Natural killer cell (primary cell): ENCODE measurements at regions not wholly inside any gene's neighbourhood (a gene's known extent, or its start where the extent isn't known, plus 50 kb on each side); places are given as distances from the start of the nearest gene placed in this dataset.

Experiments
- ATAC-seq, 3 donors: fragments of 150-1000 bp in 2 of 3; fragments of 200-7000 bp in 1 of 3; cut with Tn5 transposase; 1 replicate in 1 of 3; 2 replicates in 2 of 3; pipeline ENCODE4 v1.10.0; 2021; ENCODE audit warnings: mild to moderate bottlenecking in 2 of 3, moderate library complexity in 2 of 3
- DNase-seq, 2 donors: peaks; one replicate each; pipeline versions ENCODE4 v3.0.0 to v3.0.0-alpha.2; 2013 to 2021; ENCODE audit warnings: mixed read lengths in 1 of 2
- H3K27ac ChIP-seq: one replicate; pipeline ENCODE4 v1.5.1; 2013; ENCODE audit warnings: mild to moderate bottlenecking, low read length
- H3K27me3 ChIP-seq: one replicate; pipeline ENCODE4 v1.6.1; 2013; ENCODE audit warnings: low read length; ENCODE audit not compliant: control insufficient read depth, insufficient read depth
- H3K36me3 ChIP-seq: one replicate; pipeline ENCODE4 v1.6.1; 2013; ENCODE audit warnings: low read length; ENCODE audit not compliant: control insufficient read depth, insufficient read depth
- H3K4me1 ChIP-seq: one replicate; pipeline ENCODE4 v1.6.1; 2013; ENCODE audit warnings: low read length; ENCODE audit not compliant: control insufficient read depth, insufficient read depth
- H3K4me3 ChIP-seq: one replicate; pipeline ENCODE4 v1.5.1; 2013; ENCODE audit warnings: low read length
- H3K9me3 ChIP-seq: one replicate; pipeline ENCODE4 v1.6.1; 2013; ENCODE audit warnings: low read length; ENCODE audit not compliant: control insufficient read depth, insufficient read depth
- H3K27ac Mint-ChIP-seq, 2 donors: one replicate each; pipeline ENCODE4 v1.8.0; 2022; ENCODE audit warnings: mild to moderate bottlenecking in 2 of 2, mixed read lengths in 2 of 2, moderate library complexity in 1 of 2
- H3K27me3 Mint-ChIP-seq, 2 donors: one replicate each; pipeline ENCODE4 v1.8.0; 2022; ENCODE audit warnings: low read depth in 2 of 2, mixed read lengths in 2 of 2
- H3K36me3 Mint-ChIP-seq: one replicate; pipeline ENCODE4 v1.8.0; 2022; ENCODE audit warnings: mixed read lengths
- H3K4me1 Mint-ChIP-seq, 2 donors: one replicate each; pipeline ENCODE4 v1.8.0; 2022; ENCODE audit warnings: mixed read lengths in 2 of 2
- H3K4me3 Mint-ChIP-seq: one replicate; pipeline ENCODE4 v1.8.0; 2022; ENCODE audit warnings: mild to moderate bottlenecking, moderate library complexity, mixed read lengths
- H3K9me3 Mint-ChIP-seq, 2 donors: one replicate each; pipeline ENCODE4 v1.8.0; 2022; ENCODE audit warnings: mixed read lengths in 2 of 2
- WGBS: methylation state at CpG from one replicate; pipeline ENCODE4 v1.1.7; 2013; ENCODE audit warnings: missing lambda C conversion rate; ENCODE audit not compliant: insufficient coverage; 5-methylcytosine and 5-hydroxymethylcytosine counted together
- intact Hi-C: fragments of 100-400 bp; cut with micrococcal nuclease; formaldehyde crosslinking; loops from one replicate; pipeline ENCODE4 v1.14.2; 2022
- TF ChIP-seq, protein P1 (sequence below): fragments of 200-600 bp; IDR thresholded peaks from one replicate; pipeline ENCODE4 v1.8.0; 2022; ENCODE audit warnings: antibody characterized with exemption

DNA sequence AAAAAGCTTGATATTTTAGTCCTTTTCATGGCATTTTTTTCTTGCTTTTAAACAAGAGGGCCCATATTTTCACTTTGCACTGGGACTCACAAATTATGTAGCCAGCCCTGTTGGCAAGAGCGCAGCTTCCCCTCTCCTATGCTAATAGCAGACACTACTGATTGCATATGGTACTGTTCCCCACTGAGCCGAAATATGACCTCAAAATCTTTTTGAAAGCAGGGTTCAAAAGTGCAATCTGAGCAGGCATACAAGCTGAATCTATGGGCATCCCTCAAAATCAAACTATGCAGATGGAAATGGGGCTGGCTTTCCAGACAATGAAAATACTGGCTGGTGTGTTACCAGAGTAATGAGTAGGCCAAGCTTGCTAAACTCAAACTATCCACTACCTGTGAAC, 225.2 kb upstream of the SETMAR start:
- Mint-ChIP-seq H3K27me3 (no peaks in the 10 kb centered on the region), H3K9me3 (peaks cover 2 to 4% of the 10 kb centered on the region in 2 donors), H3K27ac (no peak overlapping the region), H3K4me1 (no peaks in the 10 kb centered on the region), H3K36me3 (no peaks in the 10 kb centered on the region), H3K4me3 (no peak overlapping the region)
- no peaks in the 10 kb centered on the region for H3K27me3 ChIP-seq
- intact Hi-C loops = no loop called here
- TF ChIP-seq, protein P1, sequence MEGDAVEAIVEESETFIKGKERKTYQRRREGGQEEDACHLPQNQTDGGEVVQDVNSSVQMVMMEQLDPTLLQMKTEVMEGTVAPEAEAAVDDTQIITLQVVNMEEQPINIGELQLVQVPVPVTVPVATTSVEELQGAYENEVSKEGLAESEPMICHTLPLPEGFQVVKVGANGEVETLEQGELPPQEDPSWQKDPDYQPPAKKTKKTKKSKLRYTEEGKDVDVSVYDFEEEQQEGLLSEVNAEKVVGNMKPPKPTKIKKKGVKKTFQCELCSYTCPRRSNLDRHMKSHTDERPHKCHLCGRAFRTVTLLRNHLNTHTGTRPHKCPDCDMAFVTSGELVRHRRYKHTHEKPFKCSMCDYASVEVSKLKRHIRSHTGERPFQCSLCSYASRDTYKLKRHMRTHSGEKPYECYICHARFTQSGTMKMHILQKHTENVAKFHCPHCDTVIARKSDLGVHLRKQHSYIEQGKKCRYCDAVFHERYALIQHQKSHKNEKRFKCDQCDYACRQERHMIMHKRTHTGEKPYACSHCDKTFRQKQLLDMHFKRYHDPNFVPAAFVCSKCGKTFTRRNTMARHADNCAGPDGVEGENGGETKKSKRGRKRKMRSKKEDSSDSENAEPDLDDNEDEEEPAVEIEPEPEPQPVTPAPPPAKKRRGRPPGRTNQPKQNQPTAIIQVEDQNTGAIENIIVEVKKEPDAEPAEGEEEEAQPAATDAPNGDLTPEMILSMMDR = no peak
- H3K4me1 ChIP-seq = no peaks in the 10 kb centered on the region
- H3K36me3 ChIP-seq = no peaks in the 10 kb centered on the region
- no peaks in the 10 kb centered on the region for H3K9me3 ChIP-seq
- DNase-seq (no peak), ATAC-seq (no peak)
- no peak overlapping the region for H3K27ac ChIP-seq
- no peak overlapping the region for H3K4me3 ChIP-seq
- WGBS = 97% methylated on average over 2 of the region's 2 CpGs

DNA sequence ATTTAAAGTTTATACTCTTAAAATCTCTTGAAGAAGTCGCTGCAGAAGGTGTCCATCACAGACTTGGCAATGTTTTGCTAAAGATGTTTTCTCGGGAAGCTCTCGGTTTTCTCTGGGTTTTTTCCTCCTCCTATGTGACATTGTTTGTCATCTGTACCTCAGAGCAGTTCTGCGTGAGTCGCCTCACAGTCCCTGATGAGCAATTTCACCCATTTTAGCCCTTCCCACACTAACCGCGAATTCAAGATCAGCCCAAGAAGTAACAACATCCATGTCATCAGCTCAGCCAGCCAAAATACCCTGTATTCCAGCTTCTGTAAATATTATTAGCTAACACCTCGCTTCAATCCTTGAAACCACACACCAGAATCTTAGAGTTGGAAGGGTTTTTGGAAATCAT, 224.3 kb upstream of the SETMAR start:
- H3K27ac Mint-ChIP-seq = no peak overlapping the region
- H3K4me3 Mint-ChIP-seq = no peak overlapping the region
- intact Hi-C loops = no loop called here
- Histone ChIP-seq H3K27ac (no peak overlapping the region), H3K4me1 (no peaks in the 10 kb centered on the region), H3K4me3 (no peak overlapping the region), H3K9me3 (no peaks in the 10 kb centered on the region), H3K36me3 (no peaks in the 10 kb centered on the region), H3K27me3 (no peaks in the 10 kb centered on the region)
- TF ChIP-seq, protein P1 = no peak
- ATAC-seq = no peak
- H3K36me3 Mint-ChIP-seq = no peaks in the 10 kb centered on the region
- H3K9me3 Mint-ChIP-seq = peaks cover 0 to 4% of the 10 kb centered on the region in 2 donors
- no peak for DNase-seq
- no peaks in the 10 kb centered on the region for H3K4me1 Mint-ChIP-seq
- 85% methylated on average over 7 of the region's 8 CpGs for WGBS
- H3K27me3 Mint-ChIP-seq = no peaks in the 10 kb centered on the region

DNA sequence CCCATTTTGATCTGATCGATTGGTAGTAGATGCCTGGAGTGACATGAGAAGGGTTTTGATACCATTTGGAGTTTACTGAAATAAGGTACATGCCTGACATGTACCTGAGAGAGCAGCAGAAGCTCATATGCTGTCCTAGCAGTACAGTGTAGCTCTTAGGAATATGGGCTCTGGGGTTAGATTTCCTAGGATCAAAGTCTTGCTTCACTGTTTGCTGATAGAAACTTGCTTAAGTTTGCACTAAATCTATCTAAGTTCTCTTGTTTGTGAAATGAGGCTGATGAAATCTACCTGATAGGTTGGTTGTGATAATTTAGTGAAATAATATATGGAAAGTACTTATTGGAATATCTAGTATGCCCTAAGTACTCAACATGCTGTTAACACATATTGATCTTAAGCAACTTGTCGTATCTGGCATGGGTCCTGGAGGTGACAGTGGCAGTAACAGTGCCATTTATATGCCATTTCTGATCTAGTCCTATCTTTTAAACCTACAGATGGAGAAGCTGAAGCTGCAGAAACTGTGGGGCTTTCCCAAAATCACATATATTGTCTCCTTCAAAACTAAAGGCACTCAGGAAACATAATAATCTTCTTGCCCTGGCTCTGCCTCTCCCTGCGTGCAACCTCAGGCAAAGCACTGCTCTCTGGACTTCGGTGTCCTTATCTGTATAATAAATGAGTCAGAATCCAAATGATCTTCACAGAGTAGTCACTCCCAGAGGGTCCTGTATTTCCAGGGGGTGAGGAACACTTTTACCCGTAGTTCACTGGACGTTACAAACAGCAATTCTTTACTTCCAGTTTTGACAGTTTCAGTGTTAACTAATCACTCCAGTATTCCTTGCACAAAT, 223.6 kb upstream of the SETMAR start:
- no peak for ATAC-seq
- TF ChIP-seq, protein P1 = no peak
- 94% methylated on average over 6 of the region's 6 CpGs for WGBS
- Histone ChIP-seq H3K4me1 (no peaks in the 10 kb centered on the region), H3K36me3 (no peaks in the 10 kb centered on the region), H3K27ac (no peak overlapping the region), H3K27me3 (no peaks in the 10 kb centered on the region), H3K9me3 (no peaks in the 10 kb centered on the region), H3K4me3 (no peak overlapping the region)
- no peaks in the 10 kb centered on the region for H3K9me3 Mint-ChIP-seq
- no peaks in the 10 kb centered on the region for H3K36me3 Mint-ChIP-seq
- H3K27me3 Mint-ChIP-seq = no peaks in the 10 kb centered on the region
- intact Hi-C loops = no loop called here
- no peak overlapping the region for H3K27ac Mint-ChIP-seq
- H3K4me3 Mint-ChIP-seq = no peak overlapping the region
- no peaks in the 10 kb centered on the region for H3K4me1 Mint-ChIP-seq
- no peak for DNase-seq
